ENCODE measurements at regions not wholly inside any gene's neighbourhood (a gene's known extent, or its start where the extent isn't known, plus 50 kb on each side); places are given as distances from the start of the nearest gene placed in this dataset.

- intact Hi-C loops (cut with micrococcal nuclease) = no loop called here
- H3K27me3 Mint-ChIP-seq (ENCODE audit: insufficient read depth, unreplicated experiment) = no peaks in the 10 kb centered on the region
- no peaks in the 10 kb centered on the region for H3K4me1 Mint-ChIP-seq (ENCODE audit: insufficient read depth, unreplicated experiment)
- H3K36me3 Mint-ChIP-seq (ENCODE audit: insufficient read depth, unreplicated experiment) = no peaks in the 10 kb centered on the region
- H3K4me3 Mint-ChIP-seq (ENCODE audit: unreplicated experiment) = no peak overlapping the region
- ChIA-PET CTCF (no interaction called here), POLR2A (interaction anchor here (0.7 to 1.1 kb wide), 2 partner anchors 9 to 71 kb away, joined by 3 read pairs; no protein-coding TSS in a partner anchor)
- BruUV-seq (replicated peaks) = no TSS peak
- H3K27ac Mint-ChIP-seq (ENCODE audit: low read depth, unreplicated experiment) = no peak overlapping the region
- TF ChIP-seq CTCF (IDR thresholded peaks at IDR 0.05; ENCODE audit: unreplicated experiment) = no peak
- H3K9me3 Mint-ChIP-seq (ENCODE audit: unreplicated experiment) = peaks cover 11% of the 10 kb centered on the region
- DNase-seq (ENCODE audit: unreplicated experiment) = no peak
Observed at GRCh38 chr16:79740252-79740651, 139.7 kb upstream of the MAF start.

- DNase-seq (ENCODE audit: unreplicated experiment) = no peak
- BruUV-seq (replicated peaks) = no TSS peak
- no peaks in the 10 kb centered on the region for H3K4me1 Mint-ChIP-seq (ENCODE audit: insufficient read depth, unreplicated experiment)
- peaks cover 11% of the 10 kb centered on the region for H3K9me3 Mint-ChIP-seq (ENCODE audit: unreplicated experiment)
- H3K27me3 Mint-ChIP-seq (ENCODE audit: insufficient read depth, unreplicated experiment) = no peaks in the 10 kb centered on the region
- no peak overlapping the region for H3K27ac Mint-ChIP-seq (ENCODE audit: low read depth, unreplicated experiment)
- no peak for TF ChIP-seq CTCF (IDR thresholded peaks at IDR 0.05; ENCODE audit: unreplicated experiment)
- ChIA-PET CTCF (no interaction called here), POLR2A (no interaction called here)
- intact Hi-C loops (cut with micrococcal nuclease) = no loop called here
- no peaks in the 10 kb centered on the region for H3K36me3 Mint-ChIP-seq (ENCODE audit: insufficient read depth, unreplicated experiment)
- no peak overlapping the region for H3K4me3 Mint-ChIP-seq (ENCODE audit: unreplicated experiment)
Observed at GRCh38 chr16:79735271-79735670, 134.7 kb upstream of the MAF start.

GRCh38 chr16:79734721-79735120, 134.2 kb upstream of the MAF start:
- Mint-ChIP-seq H3K9me3 (ENCODE audit: unreplicated experiment) (peaks cover 11% of the 10 kb centered on the region), H3K36me3 (ENCODE audit: insufficient read depth, unreplicated experiment) (no peaks in the 10 kb centered on the region), H3K4me1 (ENCODE audit: insufficient read depth, unreplicated experiment) (no peaks in the 10 kb centered on the region), H3K4me3 (ENCODE audit: unreplicated experiment) (no peak overlapping the region), H3K27me3 (ENCODE audit: insufficient read depth, unreplicated experiment) (no peaks in the 10 kb centered on the region), H3K27ac (ENCODE audit: low read depth, unreplicated experiment) (no peak overlapping the region)
- ChIA-PET POLR2A (no interaction called here), CTCF (no interaction called here)
- TF ChIP-seq CTCF (IDR thresholded peaks at IDR 0.05; ENCODE audit: unreplicated experiment) = no peak
- no peak for DNase-seq (ENCODE audit: unreplicated experiment)
- intact Hi-C loops (cut with micrococcal nuclease) = no loop called here
- BruUV-seq (replicated peaks) = no TSS peak

- H3K27ac Mint-ChIP-seq (ENCODE audit: low read depth, unreplicated experiment) = no peak overlapping the region
- H3K27me3 Mint-ChIP-seq (ENCODE audit: insufficient read depth, unreplicated experiment) = no peaks in the 10 kb centered on the region
- no peak for DNase-seq (ENCODE audit: unreplicated experiment)
- no peaks in the 10 kb centered on the region for H3K9me3 Mint-ChIP-seq (ENCODE audit: unreplicated experiment)
- intact Hi-C loops (cut with micrococcal nuclease) = no loop called here
- no peak overlapping the region for H3K4me3 Mint-ChIP-seq (ENCODE audit: unreplicated experiment)
- TF ChIP-seq CTCF (IDR thresholded peaks at IDR 0.05; ENCODE audit: unreplicated experiment) = no peak
- ChIA-PET POLR2A (interaction anchor here (1.6 kb wide), 1 partner anchor 9 kb away, joined by 6 read pairs; no protein-coding TSS in a partner anchor), CTCF (interaction anchor here (0.6 kb wide), 1 partner anchor 127 kb away, joined by 4 read pairs; no protein-coding TSS in a partner anchor)
- no peaks in the 10 kb centered on the region for H3K36me3 Mint-ChIP-seq (ENCODE audit: insufficient read depth, unreplicated experiment)
- H3K4me1 Mint-ChIP-seq (ENCODE audit: insufficient read depth, unreplicated experiment) = no peaks in the 10 kb centered on the region
- no TSS peak for BruUV-seq (replicated peaks)
Observed at GRCh38 chr16:79728923-79729240, 128.3 kb upstream of the MAF start.

Data from MCF 10A (cell line).